ENCODE measurements at regions not wholly inside any gene's neighbourhood (a gene's known extent, or its start where the extent isn't known, plus 50 kb on each side); places are given as distances from the start of the nearest gene placed in this dataset.

GRCh38 chr1:148355976-148356375, 127.1 kb downstream of the PPIAL4G start:
- H3K27me3 ChIP-seq (replicated peaks in 1 of 2; ENCODE audit: control insufficient read depth in 2 of 2, insufficient read depth in 2 of 2, low read length in 1 of 2): peaks cover 5% of the 10 kb centered on the region in 2 experiments; a peak in 2 of 4 replicates
- no TSS peak for BruUV-seq (replicated peaks)
- H3K79me2 ChIP-seq (ENCODE audit: control insufficient read depth, insufficient read depth, low read length): no peaks in the 10 kb centered on the region
- no peaks in the 10 kb centered on the region for H4K20me1 ChIP-seq (ENCODE audit: control insufficient read depth, insufficient read depth)
- no peak for TF ChIP-seq RAD51 (IDR thresholded peaks at IDR 0.05)
- TF ChIP-seq SMAD5 (IDR thresholded peaks at IDR 0.05; ENCODE audit: low read depth): no peak
- no peak for TF ChIP-seq MYB (IDR thresholded peaks at IDR 0.05; ENCODE audit: borderline replicate concordance, low read depth, low read length)
- no peak for TF ChIP-seq MYC (IDR thresholded peaks at IDR 0.05; ENCODE audit: insufficient read depth, insufficient read length, insufficient replicate concordance, low read length, severe bottlenecking)
- TF ChIP-seq NR2F1 (conservative IDR thresholded peaks at IDR 0.05): no peak
- RAD21 ChIA-PET (ENCODE audit: unreplicated experiment): no interaction called here
- no peak for DNase-seq (ENCODE audit: low read depth, low spot score)
- in situ Hi-C loops (cut with MboI) (no loop called here), intact Hi-C loops (cut with micrococcal nuclease; ENCODE audit: unreplicated experiment) (no loop called here)
- no peak overlapping the region for H3K4me3 ChIP-seq
- H3K9me3 ChIP-seq (replicated peaks; ENCODE audit: control insufficient read depth, insufficient read depth, low read length): no peaks in the 10 kb centered on the region
- no peak for ATAC-seq
- H3K4me1 ChIP-seq (ENCODE audit: control insufficient read depth, insufficient read depth, low read length): no peaks in the 10 kb centered on the region
- H3K4me2 ChIP-seq (ENCODE audit: control insufficient read depth, insufficient read depth): no peak overlapping the region
- no peak for FAIRE-seq
- no peak overlapping the region for H3K27ac ChIP-seq (ENCODE audit: control insufficient read depth, insufficient read depth)
- no peaks in the 10 kb centered on the region for H3K36me3 ChIP-seq (ENCODE audit: control insufficient read depth in 2 of 2, insufficient read depth in 2 of 2, low read length in 1 of 2)
- SMC1A ChIA-PET (ENCODE audit: uncharacterized antibody, unreplicated experiment): no interaction called here
- CTCF ChIA-PET: no interaction called here
- no peak overlapping the region for H3K9ac ChIP-seq (ENCODE audit: control insufficient read depth, insufficient read depth, low read length)
- POLR2A ChIA-PET: no interaction called here
- no peak overlapping the region for H2AFZ ChIP-seq (ENCODE audit: control insufficient read depth, low read depth, low read length)
- 57% methylated on average over 2 of the region's 2 CpGs for WGBS (ENCODE audit: insufficient coverage, insufficient replicate concordance, low lambda C conversion rate, missing lambda C conversion rate)

- intact Hi-C loops (cut with micrococcal nuclease; ENCODE audit: unreplicated experiment) (no loop called here), in situ Hi-C loops (cut with MboI) (no loop called here)
- 62% methylated on average over 15 of the region's 15 CpGs for WGBS (ENCODE audit: insufficient coverage, insufficient replicate concordance, low lambda C conversion rate, missing lambda C conversion rate)
- Histone ChIP-seq H3K4me2 (ENCODE audit: control insufficient read depth, insufficient read depth) (no peak overlapping the region), H3K79me2 (ENCODE audit: control insufficient read depth, insufficient read depth, low read length) (no peaks in the 10 kb centered on the region), H3K27me3 (replicated peaks in 1 of 2; ENCODE audit: control insufficient read depth in 2 of 2, insufficient read depth in 2 of 2, low read length in 1 of 2) (peaks cover 5% of the 10 kb centered on the region in 2 experiments; a peak in 2 of 4 replicates), H2AFZ (ENCODE audit: control insufficient read depth, low read depth, low read length) (no peak overlapping the region), H3K36me3 (ENCODE audit: control insufficient read depth in 2 of 2, insufficient read depth in 2 of 2, low read length in 1 of 2) (no peaks in the 10 kb centered on the region), H3K27ac (ENCODE audit: control insufficient read depth, insufficient read depth) (no peak overlapping the region), H4K20me1 (ENCODE audit: control insufficient read depth, insufficient read depth) (no peaks in the 10 kb centered on the region), H3K9me3 (replicated peaks; ENCODE audit: control insufficient read depth, insufficient read depth, low read length) (no peaks in the 10 kb centered on the region), H3K9ac (ENCODE audit: control insufficient read depth, insufficient read depth, low read length) (no peak overlapping the region), H3K4me1 (ENCODE audit: control insufficient read depth, insufficient read depth, low read length) (no peaks in the 10 kb centered on the region), H3K4me3 (no peak overlapping the region)
- ATAC-seq (no peak), FAIRE-seq (no peak), DNase-seq (ENCODE audit: low read depth, low spot score) (no peak)
- SMC1A ChIA-PET (ENCODE audit: uncharacterized antibody, unreplicated experiment): no interaction called here
- BruUV-seq (replicated peaks): no TSS peak
- TF ChIP-seq ATF7 (IDR thresholded peaks at IDR 0.05; ENCODE audit: low read depth): no peak
- TF ChIP-seq RAD21 (IDR thresholded peaks at IDR 0.05; ENCODE audit: insufficient read depth, low read depth, low read length): no peak
- TF ChIP-seq LARP7 (IDR thresholded peaks at IDR 0.05): no peak
- no peak for TF ChIP-seq ZNF24 (IDR thresholded peaks at IDR 0.05)
- no peak for TF ChIP-seq POLR2AphosphoS5 (IDR thresholded peaks at IDR 0.05; ENCODE audit: low read length)
- no peak for TF ChIP-seq ATF2 (IDR thresholded peaks at IDR 0.05; ENCODE audit: low read length)
- CTCF ChIA-PET: no interaction called here
- RAD21 ChIA-PET (ENCODE audit: unreplicated experiment): no interaction called here
- POLR2A ChIA-PET: no interaction called here
These were observed 128.2 kb downstream of the PPIAL4G start for GRCh38 chr1:148354913-148355308.
